Stimulated activated naive CD8-positive, alpha-beta T cell treated with anti-CD3 and anti-CD28 coated beads, Interleukin-15, Interleukin-2, amounts not matched to agents 100 U/mL and 50 U/mL, for 24 hours (primary cell): ENCODE measurements at regions not wholly inside any gene's neighbourhood (a gene's known extent, or its start where the extent isn't known, plus 50 kb on each side); places are given as distances from the start of the nearest gene placed in this dataset.

ENCODE experiments used
- ATAC-seq: fragments of 150-1000 bp; cut with Tn5 transposase; one replicate; pipeline ENCODE4 v1.10.0; 2021
- DNase-seq: peaks from one replicate; pipeline ENCODE4 v3.0.0; 2021

DNA sequence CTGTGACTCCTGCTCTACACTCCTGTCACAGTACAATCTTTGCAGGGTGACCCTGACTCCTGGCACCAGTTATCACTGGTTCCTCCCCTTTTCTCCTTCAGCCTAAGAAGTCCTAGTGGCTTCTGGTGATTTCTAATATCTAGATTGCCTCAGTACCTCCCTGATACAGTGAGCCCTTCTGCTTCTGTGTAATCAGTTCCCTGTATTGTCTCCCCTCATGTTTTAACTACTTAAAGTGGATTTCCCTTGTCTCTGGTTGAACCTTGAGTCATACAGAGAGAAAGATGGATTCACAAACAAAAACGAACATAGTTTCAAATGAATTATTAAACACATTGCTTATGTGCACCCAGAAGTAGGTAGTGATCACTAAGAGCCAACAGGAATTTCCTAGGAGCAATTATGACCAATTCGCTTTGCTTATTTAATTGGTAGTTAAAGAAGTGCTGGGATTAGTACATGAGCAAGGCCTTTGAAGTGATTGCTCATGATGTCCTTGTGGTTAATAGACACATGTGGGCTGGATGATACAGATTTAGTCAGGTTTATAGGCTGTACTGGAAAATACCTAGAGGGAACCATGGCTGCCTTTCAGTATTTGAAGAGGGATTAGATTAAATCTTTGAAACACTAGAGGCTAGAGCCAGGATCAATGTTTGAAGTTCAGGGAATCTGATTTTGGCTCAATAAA lies 145.8 kb upstream of the MEF2C start:
- peak; percentile 23 for ATAC-seq
- no peak for DNase-seq

- DNase-seq: no peak
- ATAC-seq: no peak
Observed at GRCh38 chr5:89024045-89024444, 141.1 kb upstream of the MEF2C start.

DNA sequence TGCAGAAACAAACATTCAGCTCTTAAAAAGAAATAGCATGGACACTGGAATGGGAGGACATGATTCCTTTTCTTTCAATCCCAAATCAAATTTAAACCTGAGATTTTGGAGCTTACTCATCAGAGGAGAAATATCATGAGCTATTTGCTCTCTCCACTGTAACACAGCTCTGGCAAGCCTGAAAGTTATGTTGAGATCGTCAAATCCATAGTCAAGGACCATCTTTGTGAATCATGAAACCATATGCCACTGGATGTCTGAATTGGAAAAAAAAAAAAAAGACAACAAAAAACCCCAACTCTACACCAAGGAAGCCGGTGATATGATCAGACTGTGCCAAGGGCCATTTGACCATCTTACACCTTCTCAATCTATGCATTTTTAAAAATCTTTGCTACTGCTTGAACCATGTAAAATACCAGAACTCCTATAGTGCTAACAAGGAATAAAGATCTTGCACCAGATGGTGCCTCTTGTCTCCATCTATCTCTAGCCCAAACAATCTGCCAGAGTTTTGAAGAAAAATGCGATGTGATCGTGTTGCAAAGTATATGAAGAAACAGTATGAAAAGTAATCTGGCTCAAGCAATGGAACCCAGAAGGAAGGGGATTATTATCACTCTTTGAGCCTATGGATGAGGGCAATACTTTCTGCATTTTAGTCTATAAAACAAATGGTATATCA lies 138.1 kb upstream of the MEF2C start:
- no peak for ATAC-seq
- DNase-seq: no peak

GRCh38 chr5:89016741-89017303 lies 133.8 kb upstream of the MEF2C start:
- no peak for DNase-seq
- ATAC-seq: no peak

- ATAC-seq (no peak), DNase-seq (no peak)
Observed at GRCh38 chr5:89015409-89015808, 132.4 kb upstream of the MEF2C start.

GRCh38 chr5:89011778-89012711 lies 129.1 kb upstream of the MEF2C start:
- DNase-seq: no peak

DNA sequence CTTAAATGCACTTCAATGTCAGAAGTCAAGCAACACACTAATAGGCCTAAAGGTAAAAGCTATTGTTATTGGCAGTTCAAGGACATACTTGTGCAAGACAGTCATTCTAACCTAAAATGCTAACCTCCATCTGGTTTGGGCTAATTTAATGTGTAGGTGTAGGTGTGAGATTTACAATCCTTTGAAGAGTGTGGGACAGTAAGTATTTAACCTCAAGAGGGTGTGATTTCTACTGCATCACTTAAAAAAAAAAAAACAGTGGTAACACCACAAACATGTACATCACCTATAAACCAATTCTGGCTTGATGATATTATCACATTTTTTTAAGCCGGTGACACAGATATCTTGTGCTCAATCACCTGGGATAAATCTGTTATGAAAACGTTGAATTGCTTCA lies 127.5 kb upstream of the MEF2C start:
- ATAC-seq (no peak), DNase-seq (no peak)

More at GRCh38 chr5:89011778-89012711, 129.1 kb upstream of the MEF2C start:
- ATAC-seq: no peak

GRCh38 chr5:89008291-89008690 lies 125.3 kb upstream of the MEF2C start:
- DNase-seq (no peak), ATAC-seq (no peak)

DNA sequence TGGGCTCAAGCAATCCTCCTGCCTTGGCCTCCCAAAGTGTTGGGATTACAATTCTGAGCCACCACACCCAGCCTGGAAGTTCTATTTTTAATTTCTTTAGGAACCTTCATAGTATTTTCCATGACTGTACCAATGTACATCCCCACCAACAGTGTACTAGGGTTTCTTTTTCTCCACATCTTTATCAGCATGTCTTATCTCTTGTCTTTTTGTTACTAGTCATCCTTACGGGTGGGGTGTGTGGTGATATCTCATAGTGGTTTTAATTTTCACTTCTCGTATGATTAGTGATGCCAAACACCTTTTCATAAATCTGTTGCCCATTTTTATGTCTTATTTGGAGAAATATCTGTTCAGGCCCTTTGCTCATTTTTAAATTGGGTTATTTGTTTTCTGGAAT lies 123.0 kb upstream of the MEF2C start:
- ATAC-seq (peak; percentile 49), DNase-seq (no peak)

DNA sequence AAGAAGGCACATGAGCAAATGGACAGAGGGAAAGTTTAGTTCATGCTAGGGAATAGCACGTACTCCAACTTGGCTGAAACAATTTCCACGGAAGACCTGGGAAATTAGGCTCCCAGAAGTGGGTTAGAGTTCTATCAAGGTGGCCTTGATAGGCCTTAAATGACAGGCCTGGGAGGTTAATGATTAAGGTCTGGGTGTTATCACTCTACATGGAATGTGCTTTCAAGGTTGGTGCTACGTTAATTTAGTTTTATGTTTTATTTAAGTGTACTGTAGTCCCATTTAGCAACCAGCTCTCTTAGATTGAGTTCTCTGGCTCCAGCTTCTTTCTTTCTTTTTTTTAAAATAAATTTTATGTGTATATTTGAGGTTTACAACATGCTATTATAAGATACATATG lies 121.4 kb upstream of the MEF2C start:
- DNase-seq (no peak), ATAC-seq (no peak)

DNA sequence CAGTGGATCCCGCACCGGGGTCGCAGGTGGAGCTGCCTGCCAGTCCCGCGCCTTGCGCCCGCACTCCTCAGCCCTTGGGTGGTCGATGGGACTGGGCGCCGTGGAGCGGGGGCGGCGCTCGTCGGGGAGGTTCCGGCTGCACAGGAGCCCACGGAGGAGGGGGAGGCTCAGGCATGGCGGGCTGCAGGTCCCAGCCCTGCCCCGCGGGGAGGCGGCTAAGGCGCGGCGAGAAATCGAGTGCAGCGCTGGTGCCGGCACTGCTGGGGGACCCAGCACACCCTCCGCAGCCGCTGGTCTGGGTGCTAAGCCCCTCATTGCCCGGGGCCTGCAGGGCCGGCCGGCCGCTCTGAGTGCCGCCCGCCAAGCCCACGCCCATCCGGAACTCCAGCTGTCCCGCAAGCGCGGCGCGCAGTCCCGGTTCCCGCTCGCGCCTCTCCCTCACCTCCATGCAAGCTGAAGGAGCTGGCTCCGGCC lies 120.6 kb upstream of the MEF2C start:
- ATAC-seq (no peak), DNase-seq (no peak)

DNA sequence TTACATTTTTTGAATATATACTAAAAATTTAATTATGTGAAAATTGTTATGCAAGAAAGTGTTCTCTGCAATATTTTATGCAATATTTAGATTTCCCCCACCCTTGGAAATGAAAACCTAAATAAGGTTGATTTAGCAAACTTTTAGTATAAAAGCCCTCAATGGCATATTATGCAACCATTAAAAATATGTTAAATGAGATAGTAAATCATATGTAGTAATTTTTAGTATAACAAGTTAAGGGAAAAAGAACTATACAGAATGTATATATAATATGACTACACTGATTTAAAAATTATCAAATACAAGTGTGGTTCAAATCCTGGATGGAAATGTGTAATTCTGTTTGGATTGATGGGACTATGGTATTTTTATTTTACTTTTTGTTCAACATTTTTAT lies 116.9 kb upstream of the MEF2C start:
- no peak for DNase-seq

GRCh38 chr5:88997937-88998336 lies 115.0 kb upstream of the MEF2C start:
- no peak for ATAC-seq

More for the DNA sequence above, 116.9 kb upstream of the MEF2C start:
- ATAC-seq: no peak

GRCh38 chr5:88984040-88984439 lies 101.1 kb upstream of the MEF2C start:
- DNase-seq (no peak), ATAC-seq (no peak)

More at GRCh38 chr5:88997937-88998336, 115.0 kb upstream of the MEF2C start:
- DNase-seq: no peak

DNA sequence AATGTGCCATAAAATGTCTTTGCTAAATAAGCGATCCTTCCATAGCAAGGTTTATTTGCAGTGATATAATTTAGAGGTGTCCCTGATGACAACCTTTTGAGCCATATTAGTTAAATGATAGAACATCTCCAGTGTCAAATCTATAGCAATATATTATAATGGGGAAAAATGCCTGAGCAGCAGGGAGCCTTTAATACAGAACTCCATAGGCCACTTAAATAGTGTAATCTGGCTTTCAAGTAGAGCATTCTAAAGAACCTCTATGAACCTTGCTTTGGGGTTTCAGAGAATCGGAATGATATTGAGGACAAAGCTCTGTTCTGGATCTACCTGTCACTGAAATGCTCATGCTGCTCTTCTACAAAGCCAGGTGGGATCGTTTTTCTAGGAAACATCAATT lies 96.7 kb upstream of the MEF2C start:
- no peak for DNase-seq
- no peak for ATAC-seq

DNA sequence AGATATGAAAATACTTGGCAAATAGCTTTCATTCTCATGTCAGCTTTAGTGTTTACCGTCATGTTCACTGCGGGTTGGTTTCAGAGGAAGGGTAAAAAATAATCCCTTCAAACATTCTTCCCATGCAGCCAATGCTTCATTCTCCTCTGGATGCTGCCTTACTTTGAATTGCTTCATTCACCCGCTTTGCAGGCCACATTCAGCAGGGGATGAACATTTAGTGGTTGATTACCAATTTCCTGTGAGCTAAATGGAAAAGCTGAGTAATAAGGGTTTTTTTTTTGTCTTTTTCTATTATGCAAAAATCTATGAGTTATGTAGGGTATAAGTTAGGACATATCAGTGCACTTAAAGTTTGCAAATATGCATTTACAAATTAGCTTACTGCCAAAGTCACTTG lies 96.3 kb upstream of the MEF2C start:
- DNase-seq (no peak), ATAC-seq (peak; percentile 69)

DNA sequence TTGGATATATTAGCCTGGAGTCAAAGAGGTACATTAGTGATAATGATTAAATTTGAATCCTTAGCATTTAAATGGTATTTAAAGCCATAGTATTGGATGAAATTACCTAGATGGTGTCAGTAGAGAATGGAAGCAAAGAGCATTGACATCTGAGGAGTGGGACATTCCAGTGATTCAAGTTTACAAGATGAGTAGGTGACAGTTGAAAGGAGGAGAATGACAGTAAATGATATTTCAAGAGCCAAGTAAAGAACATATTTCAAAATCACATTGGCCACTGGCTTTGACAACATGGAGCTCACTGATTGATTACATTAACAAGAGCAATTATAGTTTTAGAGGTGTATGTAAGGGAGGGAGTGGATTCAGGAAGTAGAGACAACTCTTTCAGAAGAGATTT lies 93.9 kb upstream of the MEF2C start:
- ATAC-seq: no peak
- DNase-seq: no peak

DNA sequence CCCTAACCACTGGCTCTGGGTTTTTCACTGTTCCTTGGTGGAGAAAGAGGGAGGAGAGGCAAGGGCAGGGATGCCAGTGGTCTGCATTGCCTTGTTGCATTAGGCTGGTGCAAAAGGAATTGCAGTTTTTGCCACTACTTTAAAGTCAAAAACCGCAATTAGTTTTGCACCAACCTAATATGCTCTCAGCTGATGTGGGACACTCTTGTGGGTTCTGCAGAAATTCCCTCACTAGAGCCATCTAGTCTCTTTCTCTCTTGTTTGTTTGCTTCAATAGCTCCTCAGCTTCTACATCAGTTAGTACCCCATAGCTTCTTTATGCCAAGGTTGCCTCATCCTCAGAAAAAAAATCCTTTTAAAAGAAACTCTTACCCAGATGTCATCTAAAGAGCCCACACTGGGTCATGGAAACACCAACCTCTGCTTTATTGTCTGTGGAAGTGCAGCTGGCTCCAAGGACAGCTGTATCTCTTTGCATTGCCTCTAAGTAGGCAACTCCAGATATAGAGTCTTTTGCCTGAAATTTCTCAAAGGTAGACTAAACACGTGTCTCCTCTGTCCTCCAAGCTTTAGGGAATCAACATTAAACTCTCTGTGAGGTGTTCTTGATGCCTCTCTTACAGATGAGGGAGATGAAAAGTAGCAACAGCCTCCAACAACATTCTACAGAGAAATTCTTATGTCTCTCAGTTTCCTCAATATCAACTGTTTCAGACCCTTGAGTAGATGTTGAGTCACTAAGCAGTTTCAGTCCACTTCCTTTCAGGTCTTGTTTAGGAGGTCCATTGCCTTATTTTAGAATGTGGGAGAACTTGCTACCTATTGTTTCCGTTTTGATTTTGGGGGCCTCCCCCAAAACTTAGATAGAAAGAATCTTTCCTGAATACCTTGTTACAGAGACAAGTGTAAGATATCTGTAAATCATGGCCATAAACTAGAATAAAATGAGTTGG lies 84.9 kb upstream of the MEF2C start:
- no peak for DNase-seq
- ATAC-seq: peak; percentile 40

- no peak for ATAC-seq
- DNase-seq: no peak
Observed at GRCh38 chr5:88964831-88965230, 81.8 kb upstream of the MEF2C start.

GRCh38 chr5:88957013-88957412 lies 74.0 kb upstream of the MEF2C start:
- no peak for DNase-seq
- no peak for ATAC-seq

- ATAC-seq: no peak
Observed at GRCh38 chr5:88956416-88956815, 73.4 kb upstream of the MEF2C start.

More at GRCh38 chr5:88956416-88956815, 73.4 kb upstream of the MEF2C start:
- no peak for DNase-seq
